ENCODE measurements at regions not wholly inside any gene's neighbourhood (a gene's known extent, or its start where the extent isn't known, plus 50 kb on each side); places are given as distances from the start of the nearest gene placed in this dataset.

- BruUV-seq (replicated peaks) = no TSS peak
- no CpG with 5 or more reads among the region's 4 CpGs for WGBS, 2 experiments (ENCODE audit: extremely low coverage in 2 of 2, insufficient read length in 1 of 2)
Measured at GRCh38 chr14:29220072-29220471, 453.5 kb downstream of the FOXG1 start.

More at GRCh38 chr14:29220072-29220471, 453.5 kb downstream of the FOXG1 start:
- in situ Hi-C loops (cut with MboI; ENCODE audit: low sequenced_read_pairs) = loop anchor here (10.0 kb wide), 3 partner anchors 195 to 445 kb away; no protein-coding TSS in a partner anchor
- DNase-seq = no peak
- Histone ChIP-seq H3K36me3 (ENCODE audit: control insufficient read depth, insufficient read depth, low read length) (no peaks in the 10 kb centered on the region), H2BK120ac (ENCODE audit: low read depth, low read length) (no peak overlapping the region), H2AFZ (replicated peaks; ENCODE audit: low read length, poor library complexity) (no peak overlapping the region), H2BK5ac (ENCODE audit: low read depth, low read length, poor library complexity, severe bottlenecking) (no peak overlapping the region), H2AK9ac (replicated peaks; ENCODE audit: low read depth, low read length, poor library complexity) (no peak overlapping the region), H4K8ac (ENCODE audit: low read depth in 2 of 2, low read length in 2 of 2) (no peak overlapping the region), H2BK20ac (ENCODE audit: low read depth, low read length) (no peak overlapping the region), H3K4me2 (ENCODE audit: low read depth, low read length) (no peak overlapping the region), H3K23ac (ENCODE audit: low read depth, low read length) (no peak overlapping the region), H3K14ac (replicated peaks; ENCODE audit: low read depth, low read length) (no peak overlapping the region), H3K9me1 (ENCODE audit: insufficient read depth, low read length) (no peaks in the 10 kb centered on the region), H4K91ac (ENCODE audit: insufficient read depth, low read depth, low read length) (no peak overlapping the region), H3K79me1 (ENCODE audit: low read depth in 1 of 2, low read length in 2 of 2) (no peaks in the 10 kb centered on the region), H3K9ac (ENCODE audit: low read depth, low read length) (no peak overlapping the region), H4K5ac (ENCODE audit: low read depth, low read length) (no peak overlapping the region), H3K4me1 (ENCODE audit: control insufficient read depth, insufficient read depth, low read length) (no peaks in the 10 kb centered on the region; the same call in 1 of the 2 replicates), H3K56ac (ENCODE audit: extremely low read depth, insufficient read depth, low read length) (no peak overlapping the region), H3K9me3 (ENCODE audit: control insufficient read depth, insufficient read depth, low read length) (no peaks in the 10 kb centered on the region), H4K20me1 (ENCODE audit: insufficient read depth, low read length) (no peaks in the 10 kb centered on the region), H2BK15ac (ENCODE audit: low read depth, low read length) (no peak overlapping the region), H3K18ac (ENCODE audit: low read depth, low read length) (no peak overlapping the region), H3K27ac (ENCODE audit: insufficient read depth, low read length) (no peak overlapping the region), H3K4ac (ENCODE audit: low read depth, low read length) (no peak overlapping the region), H3K4me3 (ENCODE audit: insufficient read depth, low read depth, low read length) (no peak overlapping the region), H3K27me3 (ENCODE audit: control insufficient read depth, insufficient read depth, low read length) (no peaks in the 10 kb centered on the region), H2AK5ac (ENCODE audit: low read depth, low read length) (no peak overlapping the region)
- TF ChIP-seq SMC3 (IDR thresholded peaks at IDR 0.05; ENCODE audit: low read depth, low read length) = no peak
- no peak for TF ChIP-seq NFE2L2 (IDR thresholded peaks at IDR 0.05; ENCODE audit: low read depth, low read length)
- TF ChIP-seq RFX5 (IDR thresholded peaks at IDR 0.05; ENCODE audit: low read depth, low read length) = no peak
- no peak for TF ChIP-seq MAZ (IDR thresholded peaks at IDR 0.05; ENCODE audit: borderline replicate concordance, low read depth, low read length)
- no peak for TF ChIP-seq POLR2A (IDR thresholded peaks at IDR 0.05; ENCODE audit: low read depth, low read length)
- TF ChIP-seq CHD1 (IDR thresholded peaks at IDR 0.05; ENCODE audit: low read depth, low read length) = no peak
- no peak for TF ChIP-seq RAD21 (IDR thresholded peaks at IDR 0.05; ENCODE audit: low read length)
- dilution Hi-C loops (cut with HindIII; ENCODE audit: low sequenced_read_pairs, unreplicated experiment) = no loop called here
- ChIA-PET CTCF (no interaction called here), POLR2A (ENCODE audit: unreplicated experiment) (no interaction called here)
- intact Hi-C loops (cut with micrococcal nuclease) = loop anchor here (10.0 kb wide), 1 partner anchor 785 kb away; no protein-coding TSS in a partner anchor
- ATAC-seq (ENCODE audit: low read depth) = no peak

Data from IMR-90 (cell line).